Ishikawa (cell line): ENCODE measurements at regions not wholly inside any gene's neighbourhood (a gene's known extent, or its start where the extent isn't known, plus 50 kb on each side); places are given as distances from the start of the nearest gene placed in this dataset.

ENCODE experiments used
- CEBPB ChIP-seq: IDR thresholded peaks from 2 replicates; pipeline ENCODE4 v1.6.1; 2012
- CREB1 ChIP-seq: IDR thresholded peaks from 2 replicates; pipeline ENCODE4 v1.6.1; 2012; ENCODE audit warnings: low read depth
- EGR1 ChIP-seq: IDR thresholded peaks from 2 replicates; pipeline ENCODE4 v1.6.1; 2012
- EP300 ChIP-seq: IDR thresholded peaks from 2 replicates; pipeline ENCODE4 v1.6.1; 2012; ENCODE audit warnings: borderline replicate concordance
- FOXM1 ChIP-seq: IDR thresholded peaks from 2 replicates; pipeline ENCODE4 v1.6.1; 2012; ENCODE audit warnings: low read depth, borderline replicate concordance
- NFIC ChIP-seq: IDR thresholded peaks from 2 replicates; pipeline ENCODE4 v1.6.1; 2012
- RAD21 ChIP-seq: IDR thresholded peaks from 2 replicates; pipeline ENCODE4 v1.6.1; 2012; ENCODE audit warnings: low read depth
- TAF1 ChIP-seq: IDR thresholded peaks from 2 replicates; pipeline ENCODE4 v1.6.1; 2012; ENCODE audit warnings: low read depth, mild to moderate bottlenecking
- TCF12 ChIP-seq: IDR thresholded peaks from 2 replicates; pipeline ENCODE4 v1.6.1; 2012; ENCODE audit warnings: low read depth
- TEAD4 ChIP-seq: IDR thresholded peaks from 2 replicates; pipeline ENCODE4 v1.6.1; 2012
- YY1 ChIP-seq: IDR thresholded peaks from 2 replicates; pipeline ENCODE4 v1.6.1; 2012; ENCODE audit warnings: low read depth
- ZBTB7A ChIP-seq: IDR thresholded peaks from 2 replicates; pipeline ENCODE4 v1.6.1; 2012; ENCODE audit warnings: low read depth
- TF ChIP-seq, protein P1 (sequence below): IDR thresholded peaks from 2 replicates; pipeline ENCODE4 v1.6.1; 2012
- TF ChIP-seq, protein P2 (sequence below): IDR thresholded peaks from 2 replicates; pipeline ENCODE4 v1.6.1; 2012
- TF ChIP-seq, protein P3 (sequence below): IDR thresholded peaks from 2 replicates; pipeline ENCODE4 v1.6.1; 2012; ENCODE audit warnings: low read depth, mild to moderate bottlenecking

DNA sequence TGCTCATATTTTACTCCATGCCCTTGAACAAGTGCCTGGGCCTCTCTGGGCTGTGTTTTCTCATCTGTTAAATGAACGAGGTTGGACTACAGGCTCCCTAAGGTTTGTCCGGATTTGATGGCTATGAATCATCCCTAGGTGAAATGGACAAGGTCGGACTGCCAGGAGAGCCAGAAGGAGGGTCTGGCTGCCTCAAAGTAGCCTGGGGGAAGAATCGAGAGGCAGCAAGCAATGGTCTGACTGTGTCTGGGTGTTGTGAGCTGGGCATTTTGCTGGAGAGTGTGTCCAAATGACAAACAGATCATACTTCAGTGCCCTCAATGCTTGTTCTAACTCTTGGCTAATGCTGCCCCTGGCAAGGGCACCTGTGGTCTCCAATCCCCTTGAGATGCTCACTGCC lies 730.9 kb downstream of the PTPRU start:
- no peak for TF ChIP-seq EP300
- no peak for TF ChIP-seq RAD21
- no peak for TF ChIP-seq ZBTB7A
- TF ChIP-seq, protein P1, sequence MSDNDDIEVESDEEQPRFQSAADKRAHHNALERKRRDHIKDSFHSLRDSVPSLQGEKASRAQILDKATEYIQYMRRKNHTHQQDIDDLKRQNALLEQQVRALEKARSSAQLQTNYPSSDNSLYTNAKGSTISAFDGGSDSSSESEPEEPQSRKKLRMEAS: no peak
- TF ChIP-seq NFIC: no peak
- TF ChIP-seq, protein P2, sequence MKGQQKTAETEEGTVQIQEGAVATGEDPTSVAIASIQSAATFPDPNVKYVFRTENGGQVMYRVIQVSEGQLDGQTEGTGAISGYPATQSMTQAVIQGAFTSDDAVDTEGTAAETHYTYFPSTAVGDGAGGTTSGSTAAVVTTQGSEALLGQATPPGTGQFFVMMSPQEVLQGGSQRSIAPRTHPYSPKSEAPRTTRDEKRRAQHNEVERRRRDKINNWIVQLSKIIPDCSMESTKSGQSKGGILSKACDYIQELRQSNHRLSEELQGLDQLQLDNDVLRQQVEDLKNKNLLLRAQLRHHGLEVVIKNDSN: no peak
- TF ChIP-seq TCF12: no peak
- TF ChIP-seq TAF1: no peak

DNA sequence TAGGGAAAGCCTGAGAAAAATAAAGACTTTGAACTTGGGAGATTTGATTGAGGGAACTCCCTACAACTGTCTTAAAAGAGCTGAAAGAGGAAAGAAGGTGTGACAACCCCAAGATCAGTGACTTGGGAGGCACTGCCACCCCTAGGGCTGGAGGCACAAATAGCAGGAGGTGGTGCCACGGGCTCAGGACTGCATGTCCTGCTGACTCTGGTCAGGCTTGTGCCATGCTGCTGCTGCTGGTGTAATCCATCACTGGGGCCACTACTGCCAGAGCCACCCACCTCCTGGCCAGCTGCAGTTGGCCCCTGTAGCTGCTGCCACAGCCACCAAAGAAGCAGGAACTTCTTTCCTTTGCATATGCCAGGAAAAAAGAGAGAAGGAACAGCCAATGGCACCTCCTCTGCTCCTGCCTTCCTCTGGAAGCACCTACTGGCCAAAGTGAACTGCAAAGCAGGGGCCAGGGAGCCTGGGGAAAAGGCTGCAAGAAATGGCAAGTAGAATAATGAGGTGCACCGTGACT lies 730.3 kb downstream of the PTPRU start:
- TF ChIP-seq, protein P1: no peak
- no peak for TF ChIP-seq NFIC
- TF ChIP-seq TAF1: no peak
- TF ChIP-seq, protein P3, sequence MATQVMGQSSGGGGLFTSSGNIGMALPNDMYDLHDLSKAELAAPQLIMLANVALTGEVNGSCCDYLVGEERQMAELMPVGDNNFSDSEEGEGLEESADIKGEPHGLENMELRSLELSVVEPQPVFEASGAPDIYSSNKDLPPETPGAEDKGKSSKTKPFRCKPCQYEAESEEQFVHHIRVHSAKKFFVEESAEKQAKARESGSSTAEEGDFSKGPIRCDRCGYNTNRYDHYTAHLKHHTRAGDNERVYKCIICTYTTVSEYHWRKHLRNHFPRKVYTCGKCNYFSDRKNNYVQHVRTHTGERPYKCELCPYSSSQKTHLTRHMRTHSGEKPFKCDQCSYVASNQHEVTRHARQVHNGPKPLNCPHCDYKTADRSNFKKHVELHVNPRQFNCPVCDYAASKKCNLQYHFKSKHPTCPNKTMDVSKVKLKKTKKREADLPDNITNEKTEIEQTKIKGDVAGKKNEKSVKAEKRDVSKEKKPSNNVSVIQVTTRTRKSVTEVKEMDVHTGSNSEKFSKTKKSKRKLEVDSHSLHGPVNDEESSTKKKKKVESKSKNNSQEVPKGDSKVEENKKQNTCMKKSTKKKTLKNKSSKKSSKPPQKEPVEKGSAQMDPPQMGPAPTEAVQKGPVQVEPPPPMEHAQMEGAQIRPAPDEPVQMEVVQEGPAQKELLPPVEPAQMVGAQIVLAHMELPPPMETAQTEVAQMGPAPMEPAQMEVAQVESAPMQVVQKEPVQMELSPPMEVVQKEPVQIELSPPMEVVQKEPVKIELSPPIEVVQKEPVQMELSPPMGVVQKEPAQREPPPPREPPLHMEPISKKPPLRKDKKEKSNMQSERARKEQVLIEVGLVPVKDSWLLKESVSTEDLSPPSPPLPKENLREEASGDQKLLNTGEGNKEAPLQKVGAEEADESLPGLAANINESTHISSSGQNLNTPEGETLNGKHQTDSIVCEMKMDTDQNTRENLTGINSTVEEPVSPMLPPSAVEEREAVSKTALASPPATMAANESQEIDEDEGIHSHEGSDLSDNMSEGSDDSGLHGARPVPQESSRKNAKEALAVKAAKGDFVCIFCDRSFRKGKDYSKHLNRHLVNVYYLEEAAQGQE: no peak
- TF ChIP-seq, protein P2: no peak
- TF ChIP-seq YY1: no peak
- TF ChIP-seq ZBTB7A: no peak
- TF ChIP-seq CREB1: no peak
- no peak for TF ChIP-seq EP300
- TF ChIP-seq CEBPB: no peak
- TF ChIP-seq FOXM1: no peak
- no peak for TF ChIP-seq TCF12

DNA sequence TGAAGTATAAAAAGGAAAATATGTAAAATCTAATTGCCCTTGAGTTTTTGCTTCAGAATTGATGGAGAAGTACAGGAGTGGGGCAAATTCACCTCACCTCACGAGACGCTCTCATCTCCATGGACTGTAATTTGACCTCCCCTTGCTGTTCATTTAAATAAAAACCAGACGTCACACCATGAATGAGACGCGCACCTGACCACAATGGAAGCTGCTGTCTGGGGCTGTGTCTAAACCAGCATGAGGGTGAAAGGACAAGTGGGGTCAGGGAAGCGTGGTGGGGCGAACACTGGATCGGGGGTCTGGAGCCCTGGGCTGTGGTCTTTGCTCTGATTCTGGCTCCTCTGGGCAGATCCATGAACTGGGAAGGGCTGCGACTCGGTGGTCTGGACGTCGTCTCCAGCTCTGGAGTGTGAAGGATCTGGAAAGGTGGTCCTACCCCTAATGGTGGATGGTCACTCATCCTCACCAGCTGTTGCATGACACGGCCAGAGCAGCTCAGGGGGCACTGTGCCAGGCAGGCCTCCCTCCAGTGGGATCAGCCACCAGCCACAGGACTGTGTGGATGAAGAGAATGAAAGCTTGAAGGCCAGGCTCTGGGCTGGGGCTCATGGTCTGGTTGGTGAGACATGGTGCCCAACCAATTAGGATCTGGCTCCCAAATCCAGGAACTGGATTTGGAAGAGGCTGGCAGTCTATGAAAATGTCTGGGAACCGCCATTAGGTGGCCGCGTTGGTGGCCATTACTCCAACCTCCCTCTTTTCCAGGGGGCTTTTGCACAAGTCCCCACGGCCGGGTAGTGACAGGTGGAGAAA lies 728.6 kb downstream of the PTPRU start:
- TF ChIP-seq CREB1: no peak

DNA sequence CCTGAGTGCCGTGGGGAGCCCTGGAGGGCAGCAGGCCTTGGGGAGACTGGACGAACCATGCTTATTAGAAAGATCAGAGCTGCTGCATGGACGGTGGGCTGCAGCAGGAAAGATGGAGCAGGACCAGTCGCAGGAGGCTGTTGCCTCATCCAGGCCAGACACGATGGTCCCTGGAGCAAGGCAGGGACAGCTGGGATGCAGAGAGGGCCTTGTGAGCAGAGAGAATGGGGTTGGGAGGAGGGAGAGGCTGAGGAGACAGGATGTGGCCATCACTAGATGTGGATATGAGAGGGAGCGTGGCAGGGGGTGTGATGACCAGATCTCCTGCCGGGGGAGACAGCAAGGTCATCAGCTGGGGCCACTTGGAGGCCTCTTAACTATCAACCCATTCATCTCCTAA lies 727.6 kb downstream of the PTPRU start:
- TF ChIP-seq CEBPB: no peak
- no peak for TF ChIP-seq TCF12

DNA sequence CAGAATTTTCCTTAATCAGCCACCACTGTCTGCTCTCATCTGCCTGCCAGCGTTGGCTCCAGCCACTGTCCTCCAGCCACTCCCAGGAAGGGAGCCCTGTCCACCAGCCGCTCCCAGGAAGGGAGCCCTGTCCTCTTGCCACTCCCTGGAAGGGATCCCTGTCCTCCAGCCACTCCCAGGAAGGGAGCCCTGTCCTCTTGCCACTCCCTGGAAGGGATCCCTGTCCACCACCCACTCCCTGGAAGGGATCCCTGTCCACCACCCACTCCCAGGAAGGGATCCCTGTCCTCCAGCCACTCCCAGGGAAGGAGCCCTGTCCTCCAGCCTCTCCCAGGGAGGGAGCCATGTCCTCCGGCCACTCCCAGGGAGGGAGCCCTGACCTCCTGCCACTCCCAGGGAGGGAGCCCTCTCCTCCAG lies 726.5 kb downstream of the PTPRU start:
- TF ChIP-seq RAD21 (no peak), ZBTB7A (no peak), CEBPB (no peak), TEAD4 (no peak), EGR1 (no peak), TAF1 (no peak), EP300 (no peak), CREB1 (no peak), TCF12 (no peak)
- TF ChIP-seq, protein P1: no peak
- TF ChIP-seq, protein P2: no peak

DNA sequence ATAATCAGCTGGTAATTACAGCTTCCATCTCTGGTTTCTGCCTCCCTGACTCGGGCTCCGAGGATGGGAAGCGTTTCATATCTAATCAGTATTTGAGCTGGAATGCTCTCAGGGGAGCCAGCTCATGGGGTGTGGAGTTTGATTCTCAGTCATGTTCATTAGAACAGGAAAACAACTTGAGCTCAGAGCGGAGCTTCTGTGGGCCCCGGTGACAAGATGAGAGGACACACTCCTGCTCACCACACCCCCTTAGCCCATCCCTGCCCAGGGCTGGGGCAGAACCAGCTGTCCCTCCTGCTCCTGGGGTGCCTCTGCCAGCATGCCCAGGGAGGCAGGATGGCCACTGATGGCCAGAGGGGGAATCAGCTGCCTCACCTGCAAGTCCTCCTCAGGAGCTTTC lies 726.0 kb downstream of the PTPRU start:
- TF ChIP-seq TEAD4 (no peak), TAF1 (no peak), CREB1 (no peak), FOXM1 (no peak), ZBTB7A (no peak), YY1 (no peak), CEBPB (no peak)

DNA sequence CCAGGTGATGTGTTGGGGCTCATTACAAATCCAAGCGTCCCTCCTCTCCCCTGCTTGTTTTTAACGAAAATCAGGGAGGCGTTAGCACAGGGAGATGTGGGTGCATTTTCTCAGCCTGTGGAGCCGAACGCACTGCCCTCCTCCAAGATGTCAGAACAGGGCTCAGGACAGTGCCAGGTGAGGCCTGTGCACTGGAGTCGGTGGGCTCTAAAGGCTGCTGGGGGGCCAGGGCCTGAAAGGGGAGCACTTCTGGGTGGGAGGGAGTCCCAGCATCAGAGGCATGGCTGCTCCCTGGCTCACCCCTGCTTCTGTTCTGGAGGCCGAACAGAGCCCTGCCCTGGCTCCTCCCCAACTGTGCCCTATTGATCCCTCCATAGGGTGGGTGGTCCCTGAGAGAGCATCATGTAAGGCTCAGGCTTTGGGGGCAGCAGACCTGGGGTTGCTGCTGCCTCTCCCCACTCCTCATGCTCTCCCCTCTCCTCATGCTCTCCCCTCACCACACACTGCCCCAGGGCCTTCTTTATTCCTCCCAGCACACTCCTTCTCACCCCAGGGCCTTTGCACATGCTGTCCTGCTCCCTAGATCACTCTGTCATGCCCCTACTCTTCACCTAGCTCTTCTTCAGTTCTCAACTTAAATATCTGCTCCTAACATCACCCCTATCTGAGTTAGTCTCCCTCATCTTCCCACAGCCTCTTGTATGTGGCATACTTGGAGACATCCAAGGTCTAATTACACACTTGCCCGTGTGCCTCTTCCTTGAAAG lies 725.2 kb downstream of the PTPRU start:
- TF ChIP-seq, protein P1: no peak
- TF ChIP-seq NFIC: no peak
- TF ChIP-seq ZBTB7A: no peak
- no peak for TF ChIP-seq YY1
- TF ChIP-seq TEAD4: no peak
- no peak for TF ChIP-seq EP300
- no peak for TF ChIP-seq EGR1
- TF ChIP-seq, protein P3: no peak
- TF ChIP-seq FOXM1: no peak
- TF ChIP-seq CREB1: no peak
- TF ChIP-seq, protein P2: no peak
- TF ChIP-seq TCF12: no peak
- no peak for TF ChIP-seq RAD21
- no peak for TF ChIP-seq CEBPB
- no peak for TF ChIP-seq TAF1
